Mucosa of descending colon (tissue), 3 donors: ENCODE measurements at regions not wholly inside any gene's neighbourhood (a gene's known extent, or its start where the extent isn't known, plus 50 kb on each side); places are given as distances from the start of the nearest gene placed in this dataset.

Source experiments
- ATAC-seq: fragments of 200-7000 bp; cut with Tn5 transposase; one replicate; pipeline ENCODE4 v1.9.1; 2020; ENCODE audit warnings: mild to moderate bottlenecking, moderate library complexity
- DNase-seq, 3 donors: peaks; one replicate each; pipeline ENCODE4 v3.0.0-alpha.2; 2020
- H3K36me3 ChIP-seq: fragments of 200-600 bp; one replicate; pipeline ENCODE4 v1.8.0; 2021; ENCODE audit warnings: low read depth, mild to moderate bottlenecking
- H3K4me1 ChIP-seq: fragments of 200-600 bp; one replicate; pipeline ENCODE4 v1.8.0; 2021; ENCODE audit warnings: low read depth, mild to moderate bottlenecking
- H3K4me3 ChIP-seq: fragments of 200-600 bp; one replicate; pipeline ENCODE4 v1.8.0; 2021; ENCODE audit warnings: mild to moderate bottlenecking
- H3K9me3 ChIP-seq: fragments of 200-600 bp; one replicate; pipeline ENCODE4 v1.8.0; 2021; ENCODE audit warnings: mild to moderate bottlenecking
- intact Hi-C, 2 donors: fragments of 100-400 bp; cut with DNase I in 1 of 2; cut with micrococcal nuclease in 1 of 2; formaldehyde crosslinking; loops; one replicate each; pipeline versions ENCODE4 v1.11.0 to v1.11.1; 2022; cut with DNase I, micrococcal nuclease
- TF ChIP-seq, protein P1 (sequence below): fragments of 200-600 bp; IDR thresholded peaks from one replicate; pipeline ENCODE4 v1.8.0; 2022; ENCODE audit warnings: antibody characterized with exemption, mild to moderate bottlenecking
- donor health status: DM: no; HTN: no; CAD: no; lungs with moderate emphysema.
- donor health status: DM: no; HTN: no; CAD: no.
- donor health status: DM: no; HTN: yes; CAD: no.

DNA sequence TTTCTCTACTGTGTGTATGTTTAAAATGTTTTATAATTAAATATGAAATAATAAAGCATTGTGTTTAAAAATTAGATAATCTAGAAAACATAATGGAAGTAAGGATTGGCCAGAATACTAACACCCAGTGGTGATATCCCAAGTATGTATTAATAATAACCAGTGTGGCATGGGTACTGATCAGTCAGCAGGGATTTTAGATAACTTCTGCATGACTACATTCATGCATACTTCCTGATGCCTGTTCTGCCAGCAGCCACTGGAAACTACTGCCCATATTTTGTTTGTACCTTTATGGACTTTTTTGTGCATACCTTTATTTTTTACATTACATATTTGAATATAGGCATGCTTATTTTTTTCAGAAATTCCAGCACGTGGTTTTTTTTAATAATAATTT is 156.6 kb upstream of the TMEM196 start:
- no peak for ATAC-seq
- DNase-seq: no peak
- Histone ChIP-seq H3K4me1 (no peaks in the 10 kb centered on the region), H3K9me3 (no peaks in the 10 kb centered on the region), H3K4me3 (no peak overlapping the region), H3K36me3 (no peaks in the 10 kb centered on the region)
- TF ChIP-seq, protein P1, sequence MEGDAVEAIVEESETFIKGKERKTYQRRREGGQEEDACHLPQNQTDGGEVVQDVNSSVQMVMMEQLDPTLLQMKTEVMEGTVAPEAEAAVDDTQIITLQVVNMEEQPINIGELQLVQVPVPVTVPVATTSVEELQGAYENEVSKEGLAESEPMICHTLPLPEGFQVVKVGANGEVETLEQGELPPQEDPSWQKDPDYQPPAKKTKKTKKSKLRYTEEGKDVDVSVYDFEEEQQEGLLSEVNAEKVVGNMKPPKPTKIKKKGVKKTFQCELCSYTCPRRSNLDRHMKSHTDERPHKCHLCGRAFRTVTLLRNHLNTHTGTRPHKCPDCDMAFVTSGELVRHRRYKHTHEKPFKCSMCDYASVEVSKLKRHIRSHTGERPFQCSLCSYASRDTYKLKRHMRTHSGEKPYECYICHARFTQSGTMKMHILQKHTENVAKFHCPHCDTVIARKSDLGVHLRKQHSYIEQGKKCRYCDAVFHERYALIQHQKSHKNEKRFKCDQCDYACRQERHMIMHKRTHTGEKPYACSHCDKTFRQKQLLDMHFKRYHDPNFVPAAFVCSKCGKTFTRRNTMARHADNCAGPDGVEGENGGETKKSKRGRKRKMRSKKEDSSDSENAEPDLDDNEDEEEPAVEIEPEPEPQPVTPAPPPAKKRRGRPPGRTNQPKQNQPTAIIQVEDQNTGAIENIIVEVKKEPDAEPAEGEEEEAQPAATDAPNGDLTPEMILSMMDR: no peak
- intact Hi-C loops: no loop called here

GRCh38 chr7:19928247-19928646 is 154.8 kb upstream of the TMEM196 start:
- Histone ChIP-seq H3K36me3 (no peaks in the 10 kb centered on the region), H3K9me3 (no peaks in the 10 kb centered on the region), H3K4me3 (no peak overlapping the region), H3K4me1 (no peaks in the 10 kb centered on the region)
- no peak for ATAC-seq
- TF ChIP-seq, protein P1: no peak
- no peak for DNase-seq
- intact Hi-C loops: no loop called here

DNA sequence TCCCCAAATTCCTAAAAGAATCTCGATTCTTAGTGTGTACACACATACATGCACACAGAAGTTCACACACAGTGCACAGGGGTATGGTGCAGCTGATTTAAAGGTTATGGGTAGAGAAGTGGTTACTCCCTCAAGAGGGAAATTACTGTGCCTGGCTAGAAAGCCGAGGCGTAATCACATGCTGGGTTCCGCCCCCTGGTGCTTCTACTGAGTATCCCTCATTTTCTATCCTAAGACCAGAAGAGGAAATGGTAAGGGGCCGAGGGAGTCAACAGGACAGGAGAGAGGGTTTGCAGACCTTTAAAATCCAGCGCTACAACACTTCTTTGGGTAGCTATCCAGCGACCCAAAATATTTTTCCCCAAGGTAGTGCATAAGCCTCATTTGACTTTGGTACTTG is 147.3 kb upstream of the TMEM196 start:
- no peaks in the 10 kb centered on the region for H3K9me3 ChIP-seq
- no peak overlapping the region for H3K4me3 ChIP-seq
- TF ChIP-seq, protein P1: no peak
- DNase-seq (no peak), ATAC-seq (no peak)
- no peaks in the 10 kb centered on the region for H3K36me3 ChIP-seq
- no peaks in the 10 kb centered on the region for H3K4me1 ChIP-seq
- intact Hi-C loops: no loop called here

DNA sequence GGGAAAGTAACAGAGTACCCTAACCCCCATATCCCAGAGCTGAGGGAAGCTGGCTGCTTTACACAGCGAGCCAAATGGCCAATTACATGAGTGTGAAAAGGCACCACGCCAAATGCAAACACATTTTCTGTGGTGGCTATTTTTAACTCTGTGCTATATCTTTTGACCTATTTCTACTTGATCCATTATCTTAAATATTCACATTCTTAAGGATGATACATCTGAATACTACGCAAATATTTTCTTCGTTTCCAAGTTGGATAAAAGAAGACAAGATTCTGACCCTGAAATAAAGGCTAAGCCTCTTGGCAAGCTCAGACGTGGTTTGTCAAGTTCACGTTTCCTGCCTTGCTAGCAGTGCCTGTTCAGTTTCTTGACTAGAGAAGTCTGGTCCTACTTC is 146.7 kb upstream of the TMEM196 start:
- intact Hi-C loops: no loop called here
- H3K36me3 ChIP-seq: no peaks in the 10 kb centered on the region
- no peaks in the 10 kb centered on the region for H3K4me1 ChIP-seq
- H3K9me3 ChIP-seq: no peaks in the 10 kb centered on the region
- DNase-seq (no peak), ATAC-seq (no peak)
- no peak overlapping the region for H3K4me3 ChIP-seq
- TF ChIP-seq, protein P1: no peak

DNA sequence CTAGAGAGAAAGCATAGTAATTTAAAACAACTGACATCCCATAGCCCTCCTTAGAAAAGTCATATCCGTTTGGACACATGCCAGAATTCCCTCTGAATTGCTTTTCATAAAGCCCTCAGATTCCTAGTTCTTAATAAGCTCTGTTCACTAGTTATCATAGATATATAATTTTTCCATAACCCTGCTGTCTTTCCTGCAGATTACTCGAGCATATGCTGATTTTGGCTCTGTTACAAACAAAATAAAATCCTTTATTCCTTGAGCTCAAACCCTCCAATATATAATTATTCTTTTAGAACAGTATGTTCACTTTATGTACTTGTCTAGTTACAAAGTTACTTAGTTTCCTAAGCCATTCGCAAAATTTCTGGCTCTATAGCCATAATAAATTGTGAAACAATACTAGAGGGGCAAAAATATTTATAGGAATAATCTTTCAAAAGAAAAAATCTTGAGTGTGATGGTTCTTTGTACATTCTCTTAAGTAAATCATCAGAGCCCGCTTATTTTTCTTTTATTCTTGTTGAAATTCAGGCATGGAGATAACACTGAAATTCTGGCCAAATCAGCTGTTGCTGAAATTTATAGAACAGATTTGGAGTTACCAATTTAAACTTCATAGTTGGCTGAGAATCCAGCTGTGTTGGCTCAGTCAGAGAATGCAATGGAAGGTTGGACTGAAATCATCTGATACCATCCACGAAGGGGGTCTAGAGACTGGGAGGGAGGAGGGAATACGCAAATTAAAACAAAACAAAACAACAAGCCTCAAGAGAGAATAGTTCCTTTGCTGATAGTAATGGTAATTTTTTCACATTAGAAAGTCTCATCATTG is 146.1 kb upstream of the TMEM196 start:
- ATAC-seq (no peak), DNase-seq (no peak)
- TF ChIP-seq, protein P1: no peak
- Histone ChIP-seq H3K4me1 (no peaks in the 10 kb centered on the region), H3K4me3 (no peak overlapping the region), H3K36me3 (no peaks in the 10 kb centered on the region), H3K9me3 (no peaks in the 10 kb centered on the region)
- intact Hi-C loops: no loop called here

DNA sequence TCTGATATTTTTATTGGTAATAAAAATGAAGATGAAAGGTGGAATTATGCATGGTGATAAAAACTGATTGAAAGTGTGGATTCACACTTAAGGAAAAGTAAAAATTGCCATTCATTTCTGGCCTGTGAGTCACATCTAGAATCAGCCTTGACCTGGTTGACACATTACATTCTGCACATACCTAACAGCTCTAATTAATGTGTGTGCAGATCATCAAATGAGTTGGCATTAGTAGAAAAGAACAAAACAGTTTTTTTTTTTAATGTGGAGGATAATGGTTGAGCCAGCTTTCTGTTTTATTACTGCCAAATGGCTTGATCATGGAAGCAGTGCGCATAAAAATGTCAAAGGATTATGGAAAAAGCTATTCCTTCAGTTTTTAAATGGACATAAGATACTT is 142.6 kb upstream of the TMEM196 start:
- TF ChIP-seq, protein P1: no peak
- no peak overlapping the region for H3K4me3 ChIP-seq
- ATAC-seq (no peak), DNase-seq (no peak)
- no peaks in the 10 kb centered on the region for H3K4me1 ChIP-seq
- H3K36me3 ChIP-seq: no peaks in the 10 kb centered on the region
- intact Hi-C loops: no loop called here
- H3K9me3 ChIP-seq: no peaks in the 10 kb centered on the region
